Vagina (tissue), 2 donors: ENCODE measurements at regions not wholly inside any gene's neighbourhood (a gene's known extent, or its start where the extent isn't known, plus 50 kb on each side); places are given as distances from the start of the nearest gene placed in this dataset.

Experiments used
- DNase-seq, 2 donors: peaks; one replicate each; pipeline ENCODE4 v3.0.0-alpha.2; 2017; ENCODE audit errors: extremely low spot score in 2 of 2
- H3K27ac ChIP-seq: fragments of 200-600 bp; sonication (generic); one replicate; pipeline ENCODE4 v1.5.1; 2019
- H3K27me3 ChIP-seq: fragments of 200-600 bp; sonication (generic); one replicate; pipeline ENCODE4 v1.5.1; 2019
- H3K36me3 ChIP-seq, 2 donors: fragments of 200-600 bp; sonication (generic); one replicate each; pipeline ENCODE4 v1.5.1; 2017 to 2019
- H3K4me1 ChIP-seq: fragments of 200-600 bp; sonication (generic); one replicate; pipeline ENCODE4 v1.5.1; 2019
- H3K4me3 ChIP-seq, 2 donors: fragments of 200-600 bp; sonication (generic); 1 replicate in 1 of 2; 2 replicates in 1 of 2; pipeline ENCODE4 v1.5.1; 2016 to 2019
- H3K9me3 ChIP-seq: fragments of 200-600 bp; sonication (generic); one replicate; pipeline ENCODE4 v1.5.1; 2019
- CTCF ChIP-seq, 3 experiments: fragments of 450-650 bp in 2 of 3; fragments of 200-600 bp in 1 of 3; sonication (generic) in 1 of 3; IDR thresholded peaks; one replicate each; pipeline ENCODE4 v1.5.1; 2017 to 2019; ENCODE audit warnings: antibody characterized with exemption in 3 of 3, mild to moderate bottlenecking in 2 of 3, moderate library complexity in 2 of 3
- POLR2A ChIP-seq, 2 donors: fragments of 450-650 bp; IDR thresholded peaks; one replicate each; pipeline ENCODE4 v1.6.1; 2017; ENCODE audit warnings: antibody characterized with exemption in 2 of 2, mild to moderate bottlenecking in 2 of 2, moderate library complexity in 2 of 2
- POLR2AphosphoS5 ChIP-seq, 2 donors: sonication (generic); formaldehyde crosslinking; IDR thresholded peaks; one replicate each; pipeline ENCODE4 v1.9.0; 2017; ENCODE audit warnings: antibody characterized with exemption in 2 of 2, mild to moderate bottlenecking in 2 of 2, low read depth in 1 of 2; ENCODE audit not compliant: insufficient read depth in 1 of 2
- intact Hi-C: fragments of 100-400 bp; cut with DNase I; formaldehyde crosslinking; loops from one replicate; pipeline ENCODE4 v1.15.1; 2023

GRCh38 chr4:96992443-96992842, 1150.8 kb downstream of the STPG2 start:
- intact Hi-C loops: no loop called here
- Histone ChIP-seq H3K4me3 (no peak overlapping the region), H3K27me3 (no peaks in the 10 kb centered on the region), H3K9me3 (no peaks in the 10 kb centered on the region), H3K27ac (no peak overlapping the region), H3K4me1 (no peaks in the 10 kb centered on the region), H3K36me3 (no peaks in the 10 kb centered on the region)
- DNase-seq: no peak
- TF ChIP-seq POLR2AphosphoS5 (IDR thresholded peaks at IDR 0.05; ENCODE audit: insufficient read depth in 1 of 2, low read depth in 1 of 2): no peak
- no peak for TF ChIP-seq CTCF (IDR thresholded peaks at IDR 0.05)
- no peak for TF ChIP-seq POLR2A (IDR thresholded peaks at IDR 0.05)

DNA sequence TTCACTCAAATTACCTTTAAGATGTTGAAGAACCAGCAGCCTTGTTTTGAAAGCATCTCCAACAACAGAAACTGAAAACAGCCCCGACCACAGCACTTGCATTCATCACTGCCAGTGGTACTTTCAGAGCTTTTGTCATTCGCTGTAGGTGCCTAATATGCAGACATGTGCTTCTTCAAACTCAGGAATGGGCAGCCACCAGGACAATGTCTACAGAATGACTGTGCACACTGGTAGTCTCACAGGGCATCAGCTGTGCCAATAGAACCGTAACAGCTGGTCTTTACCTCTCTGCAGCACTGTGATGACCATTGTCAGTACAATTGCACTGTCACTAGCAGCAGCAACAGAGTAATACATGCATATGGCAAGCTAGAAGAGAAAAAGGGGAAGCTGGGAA, 1149.7 kb downstream of the STPG2 start:
- no peak for DNase-seq
- no peaks in the 10 kb centered on the region for H3K9me3 ChIP-seq
- H3K27ac ChIP-seq: no peak overlapping the region
- TF ChIP-seq CTCF (IDR thresholded peaks at IDR 0.05): no peak
- TF ChIP-seq POLR2AphosphoS5 (IDR thresholded peaks at IDR 0.05; ENCODE audit: insufficient read depth in 1 of 2, low read depth in 1 of 2): no peak
- TF ChIP-seq POLR2A (IDR thresholded peaks at IDR 0.05): no peak
- intact Hi-C loops: no loop called here
- H3K4me1 ChIP-seq: no peaks in the 10 kb centered on the region
- no peaks in the 10 kb centered on the region for H3K27me3 ChIP-seq
- H3K4me3 ChIP-seq: no peak overlapping the region
- H3K36me3 ChIP-seq: no peaks in the 10 kb centered on the region

- no peak for TF ChIP-seq POLR2A (IDR thresholded peaks at IDR 0.05)
- no peak for TF ChIP-seq CTCF (IDR thresholded peaks at IDR 0.05)
- TF ChIP-seq POLR2AphosphoS5 (IDR thresholded peaks at IDR 0.05; ENCODE audit: insufficient read depth in 1 of 2, low read depth in 1 of 2): no peak
- no peak overlapping the region for H3K27ac ChIP-seq
- intact Hi-C loops: no loop called here
- H3K27me3 ChIP-seq: no peaks in the 10 kb centered on the region
- no peak overlapping the region for H3K4me3 ChIP-seq
- no peaks in the 10 kb centered on the region for H3K9me3 ChIP-seq
- no peaks in the 10 kb centered on the region for H3K4me1 ChIP-seq
- H3K36me3 ChIP-seq: no peaks in the 10 kb centered on the region
- no peak for DNase-seq
These were observed 1139.6 kb downstream of the STPG2 start for GRCh38 chr4:97003715-97004114.

GRCh38 chr4:97013309-97013708, 1130.0 kb downstream of the STPG2 start:
- H3K4me1 ChIP-seq: no peaks in the 10 kb centered on the region
- H3K36me3 ChIP-seq: no peaks in the 10 kb centered on the region
- intact Hi-C loops: no loop called here
- DNase-seq: no peak
- no peak for TF ChIP-seq POLR2AphosphoS5 (IDR thresholded peaks at IDR 0.05; ENCODE audit: insufficient read depth in 1 of 2, low read depth in 1 of 2)
- TF ChIP-seq POLR2A (IDR thresholded peaks at IDR 0.05): no peak
- TF ChIP-seq CTCF (IDR thresholded peaks at IDR 0.05): no peak
- no peak overlapping the region for H3K27ac ChIP-seq
- no peaks in the 10 kb centered on the region for H3K9me3 ChIP-seq
- H3K27me3 ChIP-seq: no peaks in the 10 kb centered on the region
- H3K4me3 ChIP-seq: no peak overlapping the region

DNA sequence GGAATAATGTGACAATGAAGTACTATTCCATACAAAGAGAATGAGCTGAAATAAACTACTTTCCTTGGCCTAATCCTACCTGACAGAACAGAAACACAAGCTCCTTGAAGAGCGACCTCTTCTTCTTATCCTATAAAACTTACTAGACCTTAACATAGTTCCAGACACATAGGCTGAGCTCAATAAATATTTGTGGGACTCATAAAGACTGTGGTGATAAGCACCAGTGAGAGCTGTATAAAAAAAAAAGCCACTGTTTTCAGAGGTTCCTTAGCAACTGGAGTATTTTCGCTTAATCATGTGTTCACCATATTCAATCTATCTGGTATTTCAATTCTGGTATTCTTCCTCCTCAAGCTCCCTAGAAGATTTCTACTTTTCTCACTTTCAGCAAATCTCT, 1129.6 kb downstream of the STPG2 start:
- no peak for DNase-seq
- H3K27ac ChIP-seq: no peak overlapping the region
- TF ChIP-seq POLR2AphosphoS5 (IDR thresholded peaks at IDR 0.05; ENCODE audit: insufficient read depth in 1 of 2, low read depth in 1 of 2): no peak
- TF ChIP-seq POLR2A (IDR thresholded peaks at IDR 0.05): no peak
- no peak for TF ChIP-seq CTCF (IDR thresholded peaks at IDR 0.05)
- H3K4me3 ChIP-seq: no peak overlapping the region
- H3K4me1 ChIP-seq: no peaks in the 10 kb centered on the region
- H3K9me3 ChIP-seq: no peaks in the 10 kb centered on the region
- H3K36me3 ChIP-seq: no peaks in the 10 kb centered on the region
- no peaks in the 10 kb centered on the region for H3K27me3 ChIP-seq
- intact Hi-C loops: no loop called here
